GM18907 (cell line): ENCODE measurements at regions not wholly inside any gene's neighbourhood (a gene's known extent, or its start where the extent isn't known, plus 50 kb on each side); places are given as distances from the start of the nearest gene placed in this dataset.
"Not testable (repeated sequence)": the region's sequence is repeated elsewhere in the genome, so short reads cannot be mapped to it uniquely, and the experiment has no call there.

Source experiments
- ATAC-seq: cut with Tn5 transposase; IDR thresholded peaks from one replicate; pipeline ENCODE4 v1.9.1; 2021; ENCODE audit warnings: mild to moderate bottlenecking, moderate library complexity; ENCODE audit not compliant: unreplicated experiment

GRCh38 chr2:111492995-111493719 is 372.4 kb downstream of the BCL2L11 start:
- not testable (repeated sequence) for ATAC-seq

GRCh38 chr2:111493720-111494078 is 373.0 kb downstream of the BCL2L11 start:
- ATAC-seq = peak; percentile 80

GRCh38 chr2:111494288-111494980 is 373.7 kb downstream of the BCL2L11 start:
- ATAC-seq = peak; percentile 39

GRCh38 chr2:111494981-111495315 is 374.2 kb downstream of the BCL2L11 start:
- ATAC-seq = peak; percentile 57

- not testable (repeated sequence) for ATAC-seq
Measured at GRCh38 chr2:111495636-111496035, 374.9 kb downstream of the BCL2L11 start.

GRCh38 chr2:111496176-111496575 is 375.5 kb downstream of the BCL2L11 start:
- not testable (repeated sequence) for ATAC-seq

GRCh38 chr2:111496860-111497259 is 376.1 kb downstream of the BCL2L11 start:
- ATAC-seq = not testable (repeated sequence)

GRCh38 chr2:111497270-111497669 is 376.6 kb downstream of the BCL2L11 start:
- ATAC-seq = not testable (repeated sequence)

GRCh38 chr2:111500536-111501062 is 379.9 kb downstream of the BCL2L11 start:
- not testable (repeated sequence) for ATAC-seq

- not testable (repeated sequence) for ATAC-seq
Measured at GRCh38 chr2:111503844-111504570, 380.0 kb downstream of the ANAPC1 start.

GRCh38 chr2:111504571-111504942 is 379.4 kb downstream of the ANAPC1 start:
- ATAC-seq = not testable (repeated sequence)

- not testable (repeated sequence) for ATAC-seq
Measured at GRCh38 chr2:111505267-111505666, 378.7 kb downstream of the ANAPC1 start.

GRCh38 chr2:111506936-111507335 is 377.1 kb downstream of the ANAPC1 start:
- peak; percentile 94 for ATAC-seq

GRCh38 chr2:111509225-111509869 is 374.6 kb downstream of the ANAPC1 start:
- not testable (repeated sequence) for ATAC-seq

- ATAC-seq = not testable (repeated sequence)
Measured at GRCh38 chr2:111510384-111510783, 373.6 kb downstream of the ANAPC1 start.

- not testable (repeated sequence) for ATAC-seq
Measured at GRCh38 chr2:111511062-111511461, 372.9 kb downstream of the ANAPC1 start.

GRCh38 chr2:111512378-111512777 is 371.6 kb downstream of the ANAPC1 start:
- ATAC-seq = not testable (repeated sequence)

GRCh38 chr2:111514138-111514537 is 369.9 kb downstream of the ANAPC1 start:
- ATAC-seq = not testable (repeated sequence)

- ATAC-seq = not testable (repeated sequence)
Measured at GRCh38 chr2:111517050-111517720, 366.8 kb downstream of the ANAPC1 start.

GRCh38 chr2:111517721-111518053 is 366.3 kb downstream of the ANAPC1 start:
- ATAC-seq = not testable (repeated sequence)
